T-helper 2 cell (primary cell): ENCODE measurements at regions not wholly inside any gene's neighbourhood (a gene's known extent, or its start where the extent isn't known, plus 50 kb on each side); places are given as distances from the start of the nearest gene placed in this dataset.
"Not testable (repeated sequence)": the region's sequence is repeated elsewhere in the genome, so short reads cannot be mapped to it uniquely, and the experiment has no call there.

ENCODE experiments used
- DNase-seq, 5 experiments: peaks; one replicate each; pipeline versions ENCODE4 v3.0.0 to v3.0.0-alpha.2; 2012 to 2022

- DNase-seq = no peak
Measured at GRCh38 chr22:10741210-10741609, 4786.8 kb upstream of the OR11H1 start.

- DNase-seq = peak in 1 of 5 experiments; percentile 12
Measured at GRCh38 chr22:10741776-10742630, 4786.0 kb upstream of the OR11H1 start.

DNA sequence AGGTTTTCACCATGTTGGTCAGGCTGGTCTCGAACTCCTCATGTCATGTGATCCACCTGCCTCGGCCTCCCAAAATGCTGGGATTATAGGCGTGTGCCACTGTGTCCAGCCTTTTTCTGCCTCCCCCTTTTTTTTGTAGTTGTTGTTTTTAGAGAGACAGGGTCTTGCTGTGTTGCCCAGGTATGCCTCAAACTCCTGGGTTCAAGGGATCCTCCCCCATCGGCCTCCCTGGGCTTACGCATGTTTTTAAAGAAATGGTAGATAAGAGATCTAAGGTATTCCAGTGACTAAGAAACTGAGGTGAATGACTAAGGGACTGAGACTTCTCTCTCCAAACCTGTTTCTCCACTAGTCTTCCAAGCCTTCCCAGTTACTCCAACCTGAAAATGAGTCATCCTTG, 4781.6 kb upstream of the OR11H1 start:
- DNase-seq = not testable (repeated sequence)

DNA sequence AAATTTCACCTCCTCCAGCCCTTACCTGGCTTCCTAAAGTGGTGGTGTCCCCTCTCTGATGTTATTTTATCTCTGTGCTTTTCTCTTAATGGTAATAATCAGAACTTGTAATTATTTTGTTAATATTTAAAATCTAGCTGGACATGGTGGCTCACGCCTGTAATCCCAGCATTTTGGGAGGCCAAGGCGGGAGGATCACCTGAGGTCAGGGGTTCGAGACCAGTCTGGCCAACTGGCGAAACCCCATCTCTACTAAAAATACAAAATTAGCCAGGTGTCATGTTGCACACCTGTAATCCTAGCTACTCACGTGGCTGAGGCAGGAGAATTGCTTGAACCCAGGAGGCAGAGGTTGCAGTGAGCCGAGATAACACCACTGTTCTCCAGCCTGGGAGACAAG, 4780.8 kb upstream of the OR11H1 start:
- not testable (repeated sequence) for DNase-seq

- not testable (repeated sequence) for DNase-seq
Measured at GRCh38 chr22:10748751-10749150, 4779.2 kb upstream of the OR11H1 start.

DNA sequence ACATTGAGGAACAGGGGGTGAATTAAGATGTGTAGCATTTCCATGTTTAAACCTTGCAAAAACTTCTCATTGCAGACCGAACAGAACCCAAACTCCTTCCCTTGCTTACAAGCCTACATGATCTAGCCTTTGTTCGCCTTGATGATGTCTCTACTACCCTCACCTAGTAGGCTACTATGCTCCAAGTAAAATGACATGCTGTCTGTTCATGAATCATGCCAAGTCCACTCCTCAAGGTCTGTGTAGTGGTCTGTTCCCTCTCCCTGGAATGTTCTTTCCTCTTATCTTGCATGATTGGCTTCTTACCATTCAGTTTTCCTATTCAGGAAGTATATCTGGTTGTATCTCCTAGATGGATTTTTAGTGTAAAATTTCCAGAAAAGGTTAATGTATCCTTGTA, 4778.6 kb upstream of the OR11H1 start:
- DNase-seq = not testable (repeated sequence)

- DNase-seq = not testable (repeated sequence)
Measured at GRCh38 chr22:10753566-10753965, 4774.4 kb upstream of the OR11H1 start.

- DNase-seq = not testable (repeated sequence)
Measured at GRCh38 chr22:10755350-10755749, 4772.6 kb upstream of the OR11H1 start.

DNA sequence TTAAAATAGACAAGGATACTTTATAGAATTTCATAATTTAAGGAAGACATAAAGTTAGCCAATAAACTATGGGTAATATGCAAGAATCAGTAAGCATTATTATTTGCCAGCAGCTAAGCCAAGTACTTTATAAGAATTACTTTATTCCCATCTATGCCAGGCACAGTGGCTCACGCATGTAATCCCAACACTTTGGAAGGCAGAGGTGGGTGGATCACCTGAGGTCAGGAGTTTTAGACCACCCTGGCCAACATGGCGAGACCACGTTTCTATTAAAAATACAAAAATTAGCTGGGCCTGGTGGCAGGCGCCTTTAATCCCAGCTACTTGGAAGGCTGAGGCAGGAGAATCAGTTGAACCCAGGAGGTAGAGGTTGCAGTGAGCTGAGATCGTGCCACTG, 4767.6 kb upstream of the OR11H1 start:
- DNase-seq = not testable (repeated sequence)

DNA sequence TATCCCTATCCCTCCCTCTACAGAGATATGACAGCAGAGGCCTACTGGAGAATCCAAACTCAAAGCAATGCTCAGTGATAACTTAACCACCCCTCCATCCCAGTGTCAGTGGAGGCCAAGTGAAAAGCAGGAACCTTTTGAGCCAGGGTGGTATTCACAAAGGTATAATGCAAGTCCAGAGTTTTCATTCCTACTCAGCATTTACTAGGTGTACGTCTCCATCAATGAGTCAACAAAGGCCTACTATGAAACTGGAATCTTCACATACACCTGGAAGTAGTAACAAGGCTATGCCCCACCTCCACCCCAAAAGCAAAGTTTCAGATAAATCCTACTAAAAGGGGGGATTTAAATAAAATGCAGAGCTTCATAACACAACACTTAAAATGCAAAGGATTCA, 4761.7 kb upstream of the OR11H1 start:
- DNase-seq = not testable (repeated sequence)

DNA sequence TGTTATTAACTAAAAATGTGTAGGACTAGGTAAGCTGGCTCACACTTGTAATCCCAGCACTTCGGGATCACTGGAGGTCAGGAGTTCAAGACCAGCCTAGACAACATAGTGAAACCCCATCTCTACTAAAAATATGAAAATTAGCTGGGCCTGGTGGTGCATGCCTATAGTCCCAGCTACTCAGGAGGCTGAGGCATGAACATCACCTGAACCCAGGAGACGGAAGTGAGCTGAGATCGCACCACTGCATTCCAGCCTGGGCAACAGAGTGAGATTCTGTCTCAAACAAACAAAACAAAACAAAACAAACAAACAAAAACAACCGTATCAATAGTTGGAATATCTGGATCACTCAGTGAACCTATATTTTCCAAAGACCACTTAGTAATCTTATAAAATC, 4759.1 kb upstream of the OR11H1 start:
- not testable (repeated sequence) for DNase-seq

DNA sequence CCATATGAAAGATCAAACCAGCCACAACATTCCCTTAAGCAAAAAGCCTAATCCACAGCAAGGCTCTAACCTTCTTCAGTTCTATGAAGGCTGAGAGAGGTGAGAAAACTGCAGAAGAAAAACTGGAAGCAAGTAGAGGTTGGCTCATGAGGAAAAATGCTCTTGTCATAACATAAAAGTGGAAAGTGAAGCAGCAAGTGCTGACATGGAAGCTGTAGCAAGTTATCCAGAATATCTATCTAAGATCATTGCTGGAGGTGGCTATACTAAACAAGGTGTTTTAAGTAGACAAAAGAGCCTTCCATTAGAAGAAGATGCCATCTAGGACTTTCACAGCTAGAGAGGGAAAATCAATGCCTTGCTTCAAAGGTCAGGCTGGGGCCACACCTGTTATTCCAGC, 4756.2 kb upstream of the OR11H1 start:
- not testable (repeated sequence) for DNase-seq

- DNase-seq = not testable (repeated sequence)
Measured at GRCh38 chr22:10773341-10773740, 4754.7 kb upstream of the OR11H1 start.

GRCh38 chr22:10775601-10776357, 4752.2 kb upstream of the OR11H1 start:
- DNase-seq = not testable (repeated sequence)

DNA sequence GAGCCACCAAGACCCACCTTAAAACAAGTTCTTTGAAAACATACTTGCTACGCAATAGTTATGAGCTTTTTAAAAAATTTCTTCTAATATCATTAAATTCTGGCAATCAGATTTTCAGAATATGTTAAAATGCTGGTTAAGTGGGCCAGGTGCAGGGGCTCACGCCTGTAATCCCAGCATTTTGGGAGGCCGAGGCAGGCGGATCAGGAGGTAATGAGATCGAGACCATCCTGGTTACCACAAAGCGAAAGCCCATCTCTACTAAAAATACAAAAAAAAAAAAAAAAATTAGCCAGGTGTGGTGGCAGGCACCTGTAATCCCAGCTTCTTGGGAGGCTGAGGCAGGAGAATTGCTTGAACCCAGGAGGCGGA, 4751.6 kb upstream of the OR11H1 start:
- DNase-seq = not testable (repeated sequence)

DNA sequence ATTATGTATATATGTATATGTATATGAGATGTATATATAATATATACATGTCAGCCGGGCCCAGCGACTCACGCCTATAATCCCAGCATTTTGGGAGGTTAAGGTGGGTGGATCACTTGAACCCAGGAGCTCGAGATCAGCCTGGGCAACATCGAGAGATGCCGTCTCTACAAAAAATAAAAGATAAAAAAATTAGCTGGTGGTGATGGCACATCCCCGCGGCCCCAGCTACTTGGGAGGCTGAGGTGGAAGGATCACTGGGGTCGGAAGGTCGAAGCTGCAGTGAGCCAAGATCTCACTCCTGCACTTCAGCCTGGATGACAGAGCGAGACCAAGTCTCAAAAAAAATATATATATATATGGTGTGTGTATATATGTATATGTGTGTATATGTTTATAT, 4750.3 kb upstream of the OR11H1 start:
- not testable (repeated sequence) for DNase-seq

GRCh38 chr22:10778296-10778814, 4749.6 kb upstream of the OR11H1 start:
- no peak for DNase-seq

GRCh38 chr22:10779200-10779599, 4748.8 kb upstream of the OR11H1 start:
- DNase-seq = not testable (repeated sequence)

GRCh38 chr22:10780281-10780680, 4747.7 kb upstream of the OR11H1 start:
- no peak for DNase-seq

- no peak for DNase-seq
Measured at GRCh38 chr22:10781571-10782403, 4746.2 kb upstream of the OR11H1 start.
